IPS DF 19.7 (cell line): ENCODE measurements at regions not wholly inside any gene's neighbourhood (a gene's known extent, or its start where the extent isn't known, plus 50 kb on each side); places are given as distances from the start of the nearest gene placed in this dataset.

Experiments used
- DNase-seq: peaks from one replicate; pipeline ENCODE4 v3.0.0-alpha.2; 2013; ENCODE audit warnings: low read depth, low spot score

DNA sequence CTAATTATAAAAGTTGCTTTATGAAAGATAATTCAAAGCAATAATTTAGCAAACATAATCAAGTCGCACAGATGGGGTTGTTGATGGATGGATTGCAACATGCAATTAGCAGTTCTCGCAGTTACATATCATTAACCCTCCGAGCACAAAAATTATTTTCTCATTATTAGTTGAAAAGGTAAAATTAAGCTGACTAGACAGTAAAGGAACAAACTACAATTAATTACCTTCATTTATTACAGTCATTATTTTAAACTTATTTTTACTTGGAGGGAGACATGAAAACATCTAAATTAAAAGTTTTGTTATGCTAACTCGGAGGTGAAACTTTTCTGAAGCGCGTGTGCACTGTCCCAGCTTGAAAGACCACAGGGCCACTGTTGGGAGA is 146.9 kb downstream of the PHETA1 start:
- no peak for DNase-seq

DNA sequence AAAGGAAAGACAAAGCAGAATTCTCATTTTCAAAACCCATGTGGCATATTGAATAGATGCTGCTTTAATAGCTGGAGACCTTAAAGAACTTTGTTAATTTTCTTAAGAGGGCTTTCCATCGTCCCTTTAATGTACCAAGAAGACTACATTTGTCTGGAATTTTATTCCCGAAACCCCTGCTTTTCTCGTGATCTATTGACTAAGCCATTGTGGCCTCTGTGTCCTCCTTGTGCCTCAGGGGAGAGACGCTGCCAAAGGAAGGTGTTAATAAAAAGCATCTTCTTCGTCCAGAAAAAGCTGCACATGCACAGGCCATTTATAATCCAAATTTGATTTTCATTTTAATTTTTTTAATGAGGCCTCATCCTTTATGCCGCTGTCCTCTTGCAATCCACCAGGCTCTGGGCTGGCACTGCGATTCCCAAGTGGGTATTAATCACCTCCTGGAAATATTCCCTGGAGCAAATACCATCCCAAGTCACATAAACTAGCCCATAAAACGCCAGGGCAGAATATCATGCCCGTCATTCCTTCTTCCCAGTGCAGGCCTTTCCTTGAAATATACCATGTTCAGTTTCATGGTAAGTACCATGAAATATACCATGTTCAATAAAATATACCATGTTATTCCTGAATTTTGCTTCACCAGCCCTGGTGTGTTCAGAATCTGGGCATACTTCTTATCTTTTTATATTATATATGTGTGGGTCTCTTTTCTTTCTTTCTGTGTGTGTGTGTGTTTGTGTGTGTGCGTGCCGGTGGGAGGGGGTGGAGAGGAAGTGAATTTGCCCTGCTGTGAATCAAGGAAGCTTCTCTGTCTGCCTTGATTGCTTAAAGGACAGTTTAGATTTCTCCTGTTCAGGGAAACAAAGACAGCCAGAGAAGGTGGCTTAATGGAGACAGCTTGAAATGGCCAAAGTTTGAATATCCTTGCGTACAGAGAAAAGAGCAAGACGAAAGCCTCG is 147.6 kb downstream of the PHETA1 start:
- DNase-seq = no peak

DNA sequence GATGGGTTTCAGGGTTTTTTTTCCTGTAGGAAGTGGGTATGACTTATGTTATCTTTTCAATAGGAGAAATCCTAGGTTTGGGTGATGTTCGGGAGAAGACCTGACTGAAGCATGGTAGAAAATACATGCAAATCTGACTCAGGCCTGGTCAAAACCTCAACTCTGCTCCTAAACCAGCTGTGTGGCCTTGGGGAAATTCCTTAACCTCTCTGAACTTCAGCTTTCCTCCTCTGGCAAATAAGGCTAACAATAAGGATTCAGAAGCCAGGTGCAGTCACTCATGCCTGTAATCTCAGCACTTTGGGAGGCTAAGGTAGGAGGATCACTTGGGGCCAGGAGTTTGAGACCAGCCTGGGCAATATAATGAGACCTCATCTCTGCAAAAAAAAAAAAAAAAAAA is 148.5 kb downstream of the PHETA1 start:
- no peak for DNase-seq

DNA sequence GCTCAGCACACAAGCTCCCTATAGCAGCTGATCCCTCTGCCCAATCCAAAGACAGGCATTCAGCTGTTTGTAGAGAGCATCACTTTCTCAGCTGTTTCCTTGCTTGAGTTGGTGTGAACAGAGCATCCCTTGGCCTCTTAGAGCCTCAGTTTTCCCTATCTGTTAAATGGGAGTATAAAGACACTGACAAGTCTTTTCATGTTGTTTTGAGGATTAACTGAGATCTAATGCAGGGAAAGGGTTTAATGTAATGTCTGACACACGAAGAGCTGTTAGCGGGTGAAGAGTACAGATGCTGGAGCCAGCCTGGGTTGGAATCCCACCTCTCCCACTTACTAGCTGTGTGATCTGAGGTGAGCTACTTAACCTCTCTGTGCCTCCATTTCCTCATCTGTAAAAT is 149.5 kb downstream of the PHETA1 start:
- no peak for DNase-seq

GRCh38 chr12:111218499-111218898 is 150.4 kb downstream of the PHETA1 start:
- DNase-seq = no peak

DNA sequence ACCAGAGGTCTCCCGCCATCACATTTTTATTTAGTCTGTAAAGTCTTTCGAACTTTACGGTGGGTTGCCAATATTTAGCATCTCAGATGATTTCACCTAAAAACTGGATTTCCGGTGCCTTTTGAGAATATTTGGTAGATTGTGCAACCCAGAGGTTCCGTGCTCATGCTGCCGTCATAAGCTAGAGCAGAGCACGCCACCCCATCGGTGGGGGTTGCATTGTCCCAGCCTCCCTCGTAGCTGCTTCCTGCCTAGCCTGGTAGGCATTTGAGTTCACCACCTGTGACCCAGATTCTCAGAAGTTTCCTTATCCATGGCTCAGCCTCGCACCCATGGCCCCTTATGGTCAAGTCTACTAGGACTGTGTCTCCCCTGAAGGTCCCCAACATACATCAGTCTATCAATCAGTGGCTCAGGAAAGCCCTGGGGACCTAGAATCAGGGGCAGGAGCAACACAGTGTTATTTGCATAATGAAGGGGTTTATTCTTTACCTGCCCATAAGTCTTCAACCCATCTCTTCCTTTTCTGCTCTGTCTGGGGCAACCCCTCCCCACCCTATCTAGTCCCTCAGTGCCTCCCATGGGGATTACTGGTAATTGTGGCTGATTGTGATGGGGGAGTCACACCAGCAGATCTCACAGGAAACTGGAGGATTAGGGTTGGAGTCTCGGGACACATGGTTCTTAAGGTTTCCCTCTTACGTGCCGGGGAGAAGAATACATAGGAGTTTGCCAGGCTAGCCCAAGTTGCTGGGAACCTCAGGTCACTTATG is 152.3 kb downstream of the PHETA1 start:
- DNase-seq = no peak

GRCh38 chr12:111215881-111216280 is 153.0 kb downstream of the PHETA1 start:
- DNase-seq = no peak

DNA sequence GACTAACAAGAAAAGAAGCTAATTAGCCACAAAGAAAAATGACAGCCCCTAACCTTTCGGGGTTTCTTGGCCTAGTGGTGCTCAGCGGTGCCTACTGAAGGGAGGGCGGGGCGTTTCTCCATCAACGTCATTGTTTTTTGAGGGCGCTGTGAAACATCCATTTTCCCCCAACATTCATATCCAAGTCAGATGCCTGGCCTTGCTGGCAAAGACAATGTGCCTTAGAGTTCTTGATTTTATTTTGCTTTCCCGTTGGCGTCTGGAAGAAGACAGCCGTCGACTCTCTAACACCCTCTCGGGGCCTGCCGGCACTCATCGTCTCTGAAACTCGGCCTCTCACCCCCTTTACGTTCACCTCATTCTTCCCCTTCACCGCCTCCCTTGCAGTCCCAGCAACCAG is 154.5 kb downstream of the PHETA1 start:
- no peak for DNase-seq

GRCh38 chr12:111213561-111213960 is 155.3 kb downstream of the PHETA1 start:
- no peak for DNase-seq

- no peak for DNase-seq
Observed at GRCh38 chr12:111212814-111213456, 156.0 kb downstream of the PHETA1 start.

DNA sequence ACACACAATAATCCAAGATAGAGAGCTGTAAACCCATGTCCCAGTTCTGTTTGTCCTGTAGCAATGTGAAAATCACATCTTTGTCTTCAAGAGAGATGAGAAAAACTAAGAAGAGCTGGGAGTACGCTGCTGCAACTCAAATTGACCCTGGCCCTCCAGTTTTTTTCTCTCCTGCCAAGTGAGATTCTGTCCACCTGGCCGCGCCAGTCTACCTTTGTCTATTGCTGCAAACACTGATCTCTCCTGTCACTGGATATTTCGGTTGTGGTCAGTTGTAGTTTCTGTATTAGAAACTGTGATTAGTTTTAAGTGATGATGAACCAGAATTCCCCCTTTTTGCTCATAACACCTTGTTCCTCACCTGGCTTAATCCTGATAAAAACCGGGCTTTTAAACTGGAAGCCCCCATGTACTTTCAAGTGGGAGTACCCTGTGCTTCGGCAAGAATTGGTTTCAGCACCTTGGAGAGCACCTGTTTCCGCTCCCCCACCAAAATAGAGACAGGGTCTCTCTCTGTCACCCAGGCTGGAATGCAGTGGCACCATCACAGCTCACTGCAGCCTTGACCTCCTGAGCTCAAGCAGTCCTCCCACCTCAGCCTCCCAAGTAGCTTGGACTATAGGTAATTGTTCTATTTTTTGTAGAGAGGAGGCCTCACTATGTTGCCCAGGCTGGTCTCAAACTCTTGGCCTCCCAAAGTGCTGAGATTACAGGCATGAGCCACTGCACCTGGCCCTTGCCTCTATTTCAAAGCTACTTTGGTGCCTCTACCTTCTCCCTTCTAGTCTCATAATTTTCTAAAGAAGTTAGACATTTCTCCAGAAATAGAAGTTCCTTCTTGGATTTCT is 156.8 kb downstream of the PHETA1 start:
- DNase-seq = no peak

- DNase-seq = no peak
Observed at GRCh38 chr12:111209811-111210210, 159.1 kb downstream of the PHETA1 start.

- no peak for DNase-seq
Observed at GRCh38 chr12:111207761-111208160, 161.1 kb downstream of the PHETA1 start.

DNA sequence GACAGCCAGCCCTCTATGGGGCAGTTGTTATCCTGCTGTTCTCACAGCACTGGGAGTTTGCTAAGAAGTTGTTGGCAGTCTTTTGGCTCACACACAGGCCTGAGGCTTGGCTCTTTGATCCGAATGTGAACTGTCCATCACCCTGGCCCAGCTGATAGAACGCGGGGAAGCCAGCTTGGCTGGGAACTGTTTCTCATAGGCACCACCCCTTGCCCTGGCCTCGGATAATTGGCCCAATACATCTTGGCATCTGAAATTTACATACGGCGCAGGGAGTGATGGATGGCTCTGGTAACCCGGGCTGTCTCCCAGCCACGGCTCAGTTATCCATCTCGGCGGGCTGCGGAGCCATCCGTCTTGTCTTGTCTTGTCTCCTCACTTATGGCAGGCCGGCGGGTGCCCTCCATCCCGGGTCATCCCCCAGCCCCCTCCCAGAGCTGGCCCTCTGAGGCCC is 164.1 kb downstream of the PHETA1 start:
- no peak for DNase-seq

DNA sequence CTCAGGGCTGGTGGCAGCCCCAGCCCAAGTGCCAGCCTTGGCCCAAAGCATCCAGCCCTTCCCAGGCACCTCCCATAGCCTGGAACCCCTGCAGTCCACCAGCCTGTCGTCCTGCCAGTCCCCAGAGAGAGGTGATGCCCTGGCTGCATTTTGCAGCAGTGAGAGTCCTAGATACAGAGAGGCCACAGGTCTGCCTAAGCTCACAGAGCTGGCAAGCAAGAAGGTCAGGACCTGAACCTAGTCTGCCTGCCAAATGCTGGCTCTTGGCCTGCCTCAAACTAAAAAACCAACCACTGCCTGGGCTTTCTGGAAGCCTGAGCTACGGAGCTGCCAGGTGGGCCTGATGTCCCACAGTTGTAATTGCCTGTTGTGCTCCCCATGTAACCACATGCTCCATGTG is 164.9 kb downstream of the PHETA1 start:
- no peak for DNase-seq

GRCh38 chr12:111203446-111203845 is 165.4 kb downstream of the PHETA1 start:
- DNase-seq = no peak

DNA sequence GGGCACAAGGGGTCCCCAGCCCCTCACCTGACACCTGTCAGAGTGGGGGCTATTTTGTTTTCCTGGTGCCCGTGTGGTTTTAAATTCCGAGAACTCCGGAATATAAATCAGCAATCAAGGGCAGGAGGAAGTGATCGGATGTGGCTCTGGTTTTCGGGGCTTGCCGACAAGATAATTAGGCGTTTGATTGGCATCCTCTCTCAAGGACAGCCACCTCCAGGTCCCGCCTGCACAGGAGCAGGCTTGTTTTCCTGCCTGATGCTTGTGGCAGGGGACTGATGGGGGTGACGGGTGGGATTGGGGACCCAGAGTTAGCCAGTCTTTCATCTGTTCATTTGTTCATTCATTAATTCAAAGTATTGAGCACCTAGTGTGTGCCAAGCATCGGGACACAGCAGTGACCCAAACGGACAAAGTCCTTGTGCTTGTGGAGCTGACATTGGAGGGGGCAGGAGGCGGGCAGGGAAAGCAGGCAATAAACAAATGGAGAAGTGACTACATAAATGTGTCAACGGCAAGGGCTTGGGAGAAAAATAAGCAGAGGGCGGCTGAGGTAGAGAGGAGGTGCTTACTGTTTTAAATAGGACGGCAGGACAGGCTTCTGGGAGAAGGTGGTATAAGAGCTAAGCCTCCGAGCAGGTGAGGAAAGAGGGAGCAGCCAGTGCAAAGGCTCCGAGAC is 166.5 kb downstream of the PHETA1 start:
- no peak for DNase-seq

- no peak for DNase-seq
Observed at GRCh38 chr12:111201495-111202236, 167.2 kb downstream of the PHETA1 start.

DNA sequence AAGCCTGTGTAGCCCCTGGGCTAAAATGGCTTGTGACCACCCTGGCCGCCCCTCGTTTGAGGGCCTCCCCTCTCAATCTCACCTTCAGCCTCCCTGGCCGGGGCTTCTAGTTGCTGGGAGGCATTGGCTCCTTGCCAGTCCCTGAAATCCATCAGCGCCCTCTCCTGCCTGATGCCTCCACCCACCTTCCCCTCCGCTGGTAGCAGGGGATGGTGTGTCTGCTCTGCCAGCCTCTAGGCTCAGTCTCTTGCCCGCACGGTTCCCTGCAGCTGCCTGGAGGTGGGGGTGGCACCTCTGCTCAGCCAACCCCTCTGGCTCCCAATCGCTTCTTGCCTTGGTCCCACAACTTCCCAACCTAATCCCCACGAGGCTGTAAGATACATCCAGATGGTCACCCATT is 167.9 kb downstream of the PHETA1 start:
- no peak for DNase-seq

DNA sequence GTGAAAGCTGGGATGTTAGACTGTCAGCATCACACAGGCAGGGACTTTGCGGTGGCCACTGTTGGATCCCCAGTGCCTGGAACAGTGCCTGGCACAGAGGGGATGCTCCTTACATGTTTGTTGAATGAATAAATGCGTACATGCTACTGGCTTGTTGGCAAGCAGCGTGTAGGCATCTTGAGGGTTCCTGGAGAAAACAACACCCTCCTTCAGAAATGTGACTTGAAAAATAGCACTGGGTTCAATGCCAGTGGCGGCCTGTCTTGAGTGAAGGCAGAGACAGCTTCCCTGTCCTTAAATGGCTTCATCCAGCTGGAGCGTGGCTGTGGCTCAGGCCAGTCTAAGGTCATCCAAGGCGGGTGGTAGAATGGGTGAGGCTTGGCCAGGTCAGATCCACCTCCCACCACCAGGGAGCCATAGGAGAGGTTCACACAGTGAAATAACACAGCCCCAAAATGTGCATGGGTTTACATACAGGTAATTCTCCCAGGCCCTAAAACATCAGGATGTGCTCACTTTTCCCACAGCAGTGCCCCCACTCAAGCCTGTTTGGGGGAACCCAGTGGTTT is 171.4 kb downstream of the PHETA1 start:
- no peak for DNase-seq
